ENCODE measurements at regions not wholly inside any gene's neighbourhood (a gene's known extent, or its start where the extent isn't known, plus 50 kb on each side); places are given as distances from the start of the nearest gene placed in this dataset.

DNA sequence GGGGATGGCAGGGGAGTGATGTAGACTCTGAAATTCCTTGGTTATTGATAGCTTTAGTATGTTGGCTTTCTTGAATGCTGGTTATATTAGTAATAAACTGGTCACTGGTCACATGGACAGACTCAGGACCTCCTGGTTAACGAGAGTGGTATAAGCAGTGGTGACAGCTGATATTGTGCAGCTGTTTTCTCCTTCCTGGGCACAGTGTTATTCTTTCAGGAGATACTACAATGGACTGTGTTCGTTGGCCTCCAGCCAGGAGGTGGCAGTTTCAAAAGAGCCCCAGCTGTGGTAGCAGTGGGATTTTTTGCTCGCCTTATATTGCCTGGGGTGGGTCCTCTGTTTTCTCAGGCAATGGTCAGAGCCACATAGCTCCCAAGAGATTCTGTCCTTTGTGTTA is 181.6 kb upstream of the RBMS3 start:
- DNase-seq (ENCODE audit: low read depth, low spot score) = no peak
- no peaks in the 10 kb centered on the region for H3K9me3 ChIP-seq (ENCODE audit: control insufficient read depth, insufficient read depth, low read length)
- H3K27me3 ChIP-seq (ENCODE audit: control insufficient read depth, insufficient read depth, low read length) = no peaks in the 10 kb centered on the region
- H3K4me3 ChIP-seq (ENCODE audit: low read depth, low read length) = no peak overlapping the region
- ChIA-PET CTCF (no interaction called here), POLR2A (no interaction called here)
- no peak for TF ChIP-seq CTCF (IDR thresholded peaks at IDR 0.05; ENCODE audit: low read depth, low read length)
- no peak overlapping the region for H3K27ac ChIP-seq (ENCODE audit: low read depth, low read length)

- ChIA-PET CTCF (no interaction called here), POLR2A (no interaction called here)
- DNase-seq (ENCODE audit: low read depth, low spot score) = no peak
- Histone ChIP-seq H3K27ac (ENCODE audit: low read depth, low read length) (no peak overlapping the region), H3K27me3 (ENCODE audit: control insufficient read depth, insufficient read depth, low read length) (no peaks in the 10 kb centered on the region), H3K9me3 (ENCODE audit: control insufficient read depth, insufficient read depth, low read length) (no peaks in the 10 kb centered on the region), H3K4me3 (ENCODE audit: low read depth, low read length) (no peak overlapping the region)
- TF ChIP-seq CTCF (IDR thresholded peaks at IDR 0.05; ENCODE audit: low read depth, low read length) = no peak
Observed at GRCh38 chr3:29099775-29100174, 181.1 kb upstream of the RBMS3 start.

GRCh38 chr3:29100292-29100691 is 180.6 kb upstream of the RBMS3 start:
- H3K9me3 ChIP-seq (ENCODE audit: control insufficient read depth, insufficient read depth, low read length) = no peaks in the 10 kb centered on the region
- no peak for TF ChIP-seq CTCF (IDR thresholded peaks at IDR 0.05; ENCODE audit: low read depth, low read length)
- no peak overlapping the region for H3K4me3 ChIP-seq (ENCODE audit: low read depth, low read length)
- ChIA-PET POLR2A (no interaction called here), CTCF (no interaction called here)
- H3K27ac ChIP-seq (ENCODE audit: low read depth, low read length) = no peak overlapping the region
- DNase-seq (ENCODE audit: low read depth, low spot score) = no peak
- H3K27me3 ChIP-seq (ENCODE audit: control insufficient read depth, insufficient read depth, low read length) = no peaks in the 10 kb centered on the region

DNA sequence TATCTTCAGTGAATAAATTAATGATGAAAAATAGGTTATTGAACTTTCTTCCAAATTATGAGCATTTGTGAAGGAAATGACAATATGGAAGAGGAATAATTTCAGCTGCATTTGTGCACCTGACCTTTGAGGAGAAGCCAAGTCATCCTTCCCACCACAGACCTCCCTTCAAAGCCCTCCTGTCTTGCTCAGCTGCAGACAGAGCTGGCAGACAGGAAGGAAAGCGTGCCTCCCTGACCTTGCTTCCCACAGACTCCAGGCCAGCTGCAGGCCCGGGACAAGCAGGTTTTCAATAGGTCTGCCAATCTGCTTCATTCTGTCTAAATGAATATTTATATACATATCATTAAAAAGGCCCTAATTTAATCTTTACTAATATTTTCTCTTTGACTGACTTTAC is 152.9 kb upstream of the RBMS3 start:
- no peak for TF ChIP-seq CTCF (IDR thresholded peaks at IDR 0.05; ENCODE audit: low read depth, low read length)
- ChIA-PET CTCF (no interaction called here), POLR2A (no interaction called here)
- Histone ChIP-seq H3K27ac (ENCODE audit: low read depth, low read length) (no peak overlapping the region), H3K27me3 (ENCODE audit: control insufficient read depth, insufficient read depth, low read length) (no peaks in the 10 kb centered on the region), H3K4me3 (ENCODE audit: low read depth, low read length) (no peak overlapping the region), H3K9me3 (ENCODE audit: control insufficient read depth, insufficient read depth, low read length) (no peaks in the 10 kb centered on the region)
- no peak for DNase-seq (ENCODE audit: low read depth, low spot score)

DNA sequence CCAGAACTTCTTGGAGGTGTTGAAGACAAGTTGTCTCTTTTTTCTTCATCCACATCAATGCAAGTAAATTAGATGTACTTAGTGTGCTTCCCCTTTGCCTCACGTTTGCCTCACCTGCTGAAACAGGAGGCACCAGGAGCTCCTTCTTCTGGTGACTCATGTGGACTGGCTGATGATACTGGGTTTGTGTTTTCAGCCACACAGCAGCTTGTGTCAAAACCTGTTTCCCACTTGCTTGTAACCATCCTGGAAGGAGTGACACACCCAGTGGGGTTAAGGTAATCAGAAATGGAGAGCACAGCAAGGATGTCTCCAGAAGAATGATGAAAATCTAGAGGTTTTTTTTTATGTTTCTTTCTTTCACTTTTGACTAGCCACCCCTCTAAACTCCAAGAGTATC is 143.3 kb upstream of the RBMS3 start:
- ChIA-PET POLR2A (no interaction called here), CTCF (interaction anchor here (0.6 kb wide), 1 partner anchor 55 kb away, joined by 4 read pairs; no protein-coding TSS in a partner anchor)
- Histone ChIP-seq H3K4me3 (ENCODE audit: low read depth, low read length) (no peak overlapping the region), H3K9me3 (ENCODE audit: control insufficient read depth, insufficient read depth, low read length) (no peaks in the 10 kb centered on the region), H3K27ac (ENCODE audit: low read depth, low read length) (no peak overlapping the region), H3K27me3 (ENCODE audit: control insufficient read depth, insufficient read depth, low read length) (no peaks in the 10 kb centered on the region)
- TF ChIP-seq CTCF (IDR thresholded peaks at IDR 0.05; ENCODE audit: low read depth, low read length) = no peak
- no peak for DNase-seq (ENCODE audit: low read depth, low spot score)
